ENCODE measurements at regions not wholly inside any gene's neighbourhood (a gene's known extent, or its start where the extent isn't known, plus 50 kb on each side); places are given as distances from the start of the nearest gene placed in this dataset.

DNA sequence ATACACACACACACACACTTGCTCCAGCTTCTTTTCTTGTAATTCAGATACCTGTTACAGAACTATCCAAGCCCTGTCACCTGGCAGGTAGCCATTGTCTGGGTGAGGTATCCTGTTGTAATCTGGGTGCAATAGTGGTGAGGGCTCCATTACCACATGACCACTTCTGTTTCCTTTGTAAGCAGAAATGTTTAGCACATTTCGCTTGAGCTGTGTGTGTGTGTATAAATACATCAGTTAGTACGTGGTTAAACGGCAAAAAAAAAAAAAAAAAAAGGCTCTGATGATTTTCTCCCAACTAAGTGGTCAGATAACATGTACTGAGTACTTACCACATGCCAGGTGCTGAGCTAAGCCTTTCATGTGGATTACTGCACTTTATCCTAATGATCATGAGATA is 129.3 kb upstream of the SSTR1 start:
- Histone ChIP-seq H3K27ac (ENCODE audit: extremely low read depth, low read depth, low read length) (no peak overlapping the region), H3K4me3 (ENCODE audit: low read depth, low read length) (no peak overlapping the region), H3K9me3 (ENCODE audit: control insufficient read depth, insufficient read depth, low read depth, low read length) (no peaks in the 10 kb centered on the region), H3K4me1 (ENCODE audit: control insufficient read depth, insufficient read depth, low read length) (no peaks in the 10 kb centered on the region), H3K36me3 (ENCODE audit: control insufficient read depth in 2 of 2, insufficient read depth in 1 of 2, low read length in 2 of 2) (no peaks in the 10 kb centered on the region)
- POLR2A ChIA-PET, result no interaction called here
- TF ChIP-seq KLF9 (tag by site-specific recombination; IDR thresholded peaks at IDR 0.05; ENCODE audit: low read depth) (no peak), ZNF132 (tag by site-specific recombination; IDR thresholded peaks at IDR 0.05; ENCODE audit: borderline replicate concordance) (no peak), REPIN1 (tag by site-specific recombination; IDR thresholded peaks at IDR 0.05; ENCODE audit: low read depth) (no peak), ZNF555 (tag by site-specific recombination; conservative IDR thresholded peaks at IDR 0.05) (no peak), ZFP41 (tag by site-specific recombination; IDR thresholded peaks at IDR 0.05; ENCODE audit: borderline replicate concordance) (no peak), BCL11A (tag by site-specific recombination; IDR thresholded peaks at IDR 0.05; ENCODE audit: low read depth) (no peak), ZFP37 (tag by site-specific recombination; IDR thresholded peaks at IDR 0.05) (no peak), ZBTB49 (tag by site-specific recombination; IDR thresholded peaks at IDR 0.05; ENCODE audit: low read depth) (no peak), ZBTB8A (tag by site-specific recombination; IDR thresholded peaks at IDR 0.05) (no peak), ZNF610 (tag by site-specific recombination; IDR thresholded peaks at IDR 0.05; ENCODE audit: borderline replicate concordance) (no peak), ZNF48 (tag by site-specific recombination; IDR thresholded peaks at IDR 0.05) (no peak), HOXA7 (CRISPR knock-in tag; IDR thresholded peaks at IDR 0.05; ENCODE audit: borderline replicate concordance) (no peak)
- TF ChIP-seq, protein P1, sequence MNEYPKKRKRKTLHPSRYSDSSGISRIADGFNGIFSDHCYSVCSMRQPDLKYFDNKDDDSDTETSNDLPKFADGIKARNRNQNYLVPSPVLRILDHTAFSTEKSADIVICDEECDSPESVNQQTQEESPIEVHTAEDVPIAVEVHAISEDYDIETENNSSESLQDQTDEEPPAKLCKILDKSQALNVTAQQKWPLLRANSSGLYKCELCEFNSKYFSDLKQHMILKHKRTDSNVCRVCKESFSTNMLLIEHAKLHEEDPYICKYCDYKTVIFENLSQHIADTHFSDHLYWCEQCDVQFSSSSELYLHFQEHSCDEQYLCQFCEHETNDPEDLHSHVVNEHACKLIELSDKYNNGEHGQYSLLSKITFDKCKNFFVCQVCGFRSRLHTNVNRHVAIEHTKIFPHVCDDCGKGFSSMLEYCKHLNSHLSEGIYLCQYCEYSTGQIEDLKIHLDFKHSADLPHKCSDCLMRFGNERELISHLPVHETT (tag by site-specific recombination; IDR thresholded peaks at IDR 0.05), result no peak
- TF ChIP-seq, protein P2, sequence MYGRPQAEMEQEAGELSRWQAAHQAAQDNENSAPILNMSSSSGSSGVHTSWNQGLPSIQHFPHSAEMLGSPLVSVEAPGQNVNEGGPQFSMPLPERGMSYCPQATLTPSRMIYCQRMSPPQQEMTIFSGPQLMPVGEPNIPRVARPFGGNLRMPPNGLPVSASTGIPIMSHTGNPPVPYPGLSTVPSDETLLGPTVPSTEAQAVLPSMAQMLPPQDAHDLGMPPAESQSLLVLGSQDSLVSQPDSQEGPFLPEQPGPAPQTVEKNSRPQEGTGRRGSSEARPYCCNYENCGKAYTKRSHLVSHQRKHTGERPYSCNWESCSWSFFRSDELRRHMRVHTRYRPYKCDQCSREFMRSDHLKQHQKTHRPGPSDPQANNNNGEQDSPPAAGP (tag by site-specific recombination; IDR thresholded peaks at IDR 0.05), result no peak
- TF ChIP-seq, protein P3, sequence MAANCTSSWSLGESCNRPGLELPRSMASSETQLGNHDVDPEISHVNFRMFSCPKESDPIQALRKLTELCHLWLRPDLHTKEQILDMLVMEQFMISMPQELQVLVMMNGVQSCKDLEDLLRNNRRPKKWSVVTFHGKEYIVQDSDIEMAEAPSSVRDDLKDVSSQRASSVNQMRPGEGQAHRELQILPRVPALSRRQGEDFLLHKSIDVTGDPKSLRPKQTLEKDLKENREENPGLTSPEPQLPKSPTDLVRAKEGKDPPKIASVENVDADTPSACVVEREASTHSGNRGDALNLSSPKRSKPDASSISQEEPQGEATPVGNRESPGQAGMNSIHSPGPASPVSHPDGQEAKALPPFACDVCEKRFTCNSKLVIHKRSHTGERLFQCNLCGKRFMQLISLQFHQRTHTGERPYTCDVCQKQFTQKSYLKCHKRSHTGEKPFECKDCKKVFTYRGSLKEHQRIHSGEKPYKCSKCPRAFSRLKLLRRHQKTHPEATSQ (tag by site-specific recombination; IDR thresholded peaks at IDR 0.05), result no peak
- CTCF ChIA-PET, result no interaction called here

DNA sequence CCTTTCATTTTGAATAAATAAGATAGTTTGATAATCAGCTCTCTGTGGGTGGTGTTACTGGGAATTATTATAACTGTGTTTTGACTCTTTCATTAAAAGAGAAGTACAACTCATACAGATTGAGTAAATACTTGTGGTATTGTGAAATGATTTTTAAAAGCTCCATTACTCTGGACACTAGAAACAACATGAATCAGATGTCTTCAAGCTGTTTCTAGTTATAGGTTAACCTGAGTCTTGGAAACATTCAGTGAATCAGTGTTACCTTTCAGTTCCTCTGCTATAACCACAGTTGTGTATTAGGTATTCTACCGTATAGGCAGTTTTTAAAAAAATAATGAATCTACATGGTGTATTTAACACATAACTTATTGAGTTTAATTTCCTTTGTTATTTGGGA is 128.4 kb upstream of the SSTR1 start:
- ChIA-PET CTCF (no interaction called here), POLR2A (no interaction called here)
- no peak overlapping the region for H3K27ac ChIP-seq (ENCODE audit: extremely low read depth, low read depth, low read length)
- no peaks in the 10 kb centered on the region for H3K4me1 ChIP-seq (ENCODE audit: control insufficient read depth, insufficient read depth, low read length)
- H3K4me3 ChIP-seq (ENCODE audit: low read depth, low read length), result no peak overlapping the region
- no peaks in the 10 kb centered on the region for H3K36me3 ChIP-seq (ENCODE audit: control insufficient read depth in 2 of 2, insufficient read depth in 1 of 2, low read length in 2 of 2)
- no peaks in the 10 kb centered on the region for H3K9me3 ChIP-seq (ENCODE audit: control insufficient read depth, insufficient read depth, low read depth, low read length)
- no peak for TF ChIP-seq ZNF24 (tag by site-specific recombination; IDR thresholded peaks at IDR 0.05)
- no peak for TF ChIP-seq ZNF341 (tag by site-specific recombination; IDR thresholded peaks at IDR 0.05; ENCODE audit: low read depth)
- TF ChIP-seq ZNF335 (tag by site-specific recombination; conservative IDR thresholded peaks at IDR 0.05), result no peak
- TF ChIP-seq MZF1 (tag by site-specific recombination; IDR thresholded peaks at IDR 0.05; ENCODE audit: borderline replicate concordance), result no peak
- TF ChIP-seq HOXA7 (CRISPR knock-in tag; IDR thresholded peaks at IDR 0.05; ENCODE audit: borderline replicate concordance), result no peak
- no peak for TF ChIP-seq ZNF48 (tag by site-specific recombination; IDR thresholded peaks at IDR 0.05)
- TF ChIP-seq, protein P4, sequence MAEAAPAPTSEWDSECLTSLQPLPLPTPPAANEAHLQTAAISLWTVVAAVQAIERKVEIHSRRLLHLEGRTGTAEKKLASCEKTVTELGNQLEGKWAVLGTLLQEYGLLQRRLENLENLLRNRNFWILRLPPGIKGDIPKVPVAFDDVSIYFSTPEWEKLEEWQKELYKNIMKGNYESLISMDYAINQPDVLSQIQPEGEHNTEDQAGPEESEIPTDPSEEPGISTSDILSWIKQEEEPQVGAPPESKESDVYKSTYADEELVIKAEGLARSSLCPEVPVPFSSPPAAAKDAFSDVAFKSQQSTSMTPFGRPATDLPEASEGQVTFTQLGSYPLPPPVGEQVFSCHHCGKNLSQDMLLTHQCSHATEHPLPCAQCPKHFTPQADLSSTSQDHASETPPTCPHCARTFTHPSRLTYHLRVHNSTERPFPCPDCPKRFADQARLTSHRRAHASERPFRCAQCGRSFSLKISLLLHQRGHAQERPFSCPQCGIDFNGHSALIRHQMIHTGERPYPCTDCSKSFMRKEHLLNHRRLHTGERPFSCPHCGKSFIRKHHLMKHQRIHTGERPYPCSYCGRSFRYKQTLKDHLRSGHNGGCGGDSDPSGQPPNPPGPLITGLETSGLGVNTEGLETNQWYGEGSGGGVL (tag by site-specific recombination; IDR thresholded peaks at IDR 0.05), result no peak
- TF ChIP-seq ZNF266 (tag by site-specific recombination; IDR thresholded peaks at IDR 0.05; ENCODE audit: low read depth), result no peak
- TF ChIP-seq KLF9 (tag by site-specific recombination; IDR thresholded peaks at IDR 0.05; ENCODE audit: low read depth), result no peak
- no peak for TF ChIP-seq ZNF561 (tag by site-specific recombination; IDR thresholded peaks at IDR 0.05; ENCODE audit: borderline replicate concordance)
- no peak for TF ChIP-seq ZNF621 (tag by site-specific recombination; IDR thresholded peaks at IDR 0.05)
- no peak for TF ChIP-seq ZNF610 (tag by site-specific recombination; IDR thresholded peaks at IDR 0.05; ENCODE audit: borderline replicate concordance)
- TF ChIP-seq ZNF624 (tag by site-specific recombination; IDR thresholded peaks at IDR 0.05), result no peak
- no peak for TF ChIP-seq ZNF2 (tag by site-specific recombination; IDR thresholded peaks at IDR 0.05)
- no peak for TF ChIP-seq PRDM6 (tag by site-specific recombination; IDR thresholded peaks at IDR 0.05)
